Activated effector memory CD4-positive, alpha-beta T cell treated with anti-CD3 and anti-CD28 coated beads, Interleukin-2, amount 50 U/mL, for 16 hours (primary cell): ENCODE measurements at regions not wholly inside any gene's neighbourhood (a gene's known extent, or its start where the extent isn't known, plus 50 kb on each side); places are given as distances from the start of the nearest gene placed in this dataset.

Experiments
- DNase-seq: peaks from one replicate; pipeline ENCODE4 v3.0.0-alpha.2; 2020

GRCh38 chrX:9318213-9318612, 146.6 kb upstream of the TBL1X start:
- DNase-seq: no peak

GRCh38 chrX:9318766-9319165, 146.1 kb upstream of the TBL1X start:
- DNase-seq: no peak

- no peak for DNase-seq
These were observed 143.9 kb upstream of the TBL1X start for GRCh38 chrX:9320940-9321339.

GRCh38 chrX:9324676-9325075, 140.2 kb upstream of the TBL1X start:
- no peak for DNase-seq

GRCh38 chrX:9326369-9326768, 138.5 kb upstream of the TBL1X start:
- DNase-seq: no peak

- no peak for DNase-seq
These were observed 137.6 kb upstream of the TBL1X start for GRCh38 chrX:9327086-9327746.

- no peak for DNase-seq
These were observed 137.1 kb upstream of the TBL1X start for GRCh38 chrX:9327747-9328145.

- no peak for DNase-seq
These were observed 135.8 kb upstream of the TBL1X start for GRCh38 chrX:9329056-9329455.

- DNase-seq: no peak
These were observed 134.4 kb upstream of the TBL1X start for GRCh38 chrX:9330249-9330982.

GRCh38 chrX:9333873-9334560, 130.8 kb upstream of the TBL1X start:
- DNase-seq: no peak

- DNase-seq: no peak
These were observed 129.6 kb upstream of the TBL1X start for GRCh38 chrX:9335251-9335650.

GRCh38 chrX:9336456-9336855, 128.4 kb upstream of the TBL1X start:
- peak; percentile 66 for DNase-seq

GRCh38 chrX:9337046-9337445, 127.8 kb upstream of the TBL1X start:
- no peak for DNase-seq

- no peak for DNase-seq
These were observed 125.9 kb upstream of the TBL1X start for GRCh38 chrX:9338986-9339385.

- peak; percentile 69 for DNase-seq
These were observed 125.0 kb upstream of the TBL1X start for GRCh38 chrX:9339603-9340491.

- DNase-seq: peak; percentile 65
These were observed 124.1 kb upstream of the TBL1X start for GRCh38 chrX:9340598-9341290.

- DNase-seq: peak; percentile 84
These were observed 123.3 kb upstream of the TBL1X start for GRCh38 chrX:9341291-9342201.

- DNase-seq: peak; percentile 80
These were observed 122.3 kb upstream of the TBL1X start for GRCh38 chrX:9342561-9343051.

GRCh38 chrX:9343971-9344370, 120.9 kb upstream of the TBL1X start:
- no peak for DNase-seq

- no peak for DNase-seq
These were observed 118.9 kb upstream of the TBL1X start for GRCh38 chrX:9345957-9346356.
